HFF-Myc (cell line): ENCODE measurements at regions not wholly inside any gene's neighbourhood (a gene's known extent, or its start where the extent isn't known, plus 50 kb on each side); places are given as distances from the start of the nearest gene placed in this dataset.

ENCODE experiments used
- DNase-seq: peaks from one replicate; pipeline ENCODE4 v3.0.0-alpha.2; 2011; ENCODE audit warnings: low read depth; ENCODE audit errors: extremely low read depth
- H3K4me3 ChIP-seq: replicated peaks from 2 replicates; pipeline ENCODE4 v1.5.1; 2011; ENCODE audit warnings: low read depth, mild to moderate bottlenecking, control low read depth, low read length
- TF ChIP-seq, protein P1 (sequence below): IDR thresholded peaks from 2 replicates; pipeline ENCODE4 v1.5.1; 2012; ENCODE audit warnings: mild to moderate bottlenecking, low read depth, low read length, control low read depth; ENCODE audit errors: missing control alignments

GRCh38 chr1:94314222-94314858 lies 77.0 kb upstream of the ARHGAP29 start:
- TF ChIP-seq, protein P1, sequence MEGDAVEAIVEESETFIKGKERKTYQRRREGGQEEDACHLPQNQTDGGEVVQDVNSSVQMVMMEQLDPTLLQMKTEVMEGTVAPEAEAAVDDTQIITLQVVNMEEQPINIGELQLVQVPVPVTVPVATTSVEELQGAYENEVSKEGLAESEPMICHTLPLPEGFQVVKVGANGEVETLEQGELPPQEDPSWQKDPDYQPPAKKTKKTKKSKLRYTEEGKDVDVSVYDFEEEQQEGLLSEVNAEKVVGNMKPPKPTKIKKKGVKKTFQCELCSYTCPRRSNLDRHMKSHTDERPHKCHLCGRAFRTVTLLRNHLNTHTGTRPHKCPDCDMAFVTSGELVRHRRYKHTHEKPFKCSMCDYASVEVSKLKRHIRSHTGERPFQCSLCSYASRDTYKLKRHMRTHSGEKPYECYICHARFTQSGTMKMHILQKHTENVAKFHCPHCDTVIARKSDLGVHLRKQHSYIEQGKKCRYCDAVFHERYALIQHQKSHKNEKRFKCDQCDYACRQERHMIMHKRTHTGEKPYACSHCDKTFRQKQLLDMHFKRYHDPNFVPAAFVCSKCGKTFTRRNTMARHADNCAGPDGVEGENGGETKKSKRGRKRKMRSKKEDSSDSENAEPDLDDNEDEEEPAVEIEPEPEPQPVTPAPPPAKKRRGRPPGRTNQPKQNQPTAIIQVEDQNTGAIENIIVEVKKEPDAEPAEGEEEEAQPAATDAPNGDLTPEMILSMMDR, result no peak
- no peak overlapping the region for H3K4me3 ChIP-seq
- no peak for DNase-seq

GRCh38 chr1:94310570-94311270 lies 73.3 kb upstream of the ARHGAP29 start:
- H3K4me3 ChIP-seq, result no peak overlapping the region
- no peak for DNase-seq
- TF ChIP-seq, protein P1, result no peak

- no peak for DNase-seq
- no peak overlapping the region for H3K4me3 ChIP-seq
- TF ChIP-seq, protein P1, result no peak
These were observed 72.6 kb upstream of the ARHGAP29 start for GRCh38 chr1:94309829-94310569.

DNA sequence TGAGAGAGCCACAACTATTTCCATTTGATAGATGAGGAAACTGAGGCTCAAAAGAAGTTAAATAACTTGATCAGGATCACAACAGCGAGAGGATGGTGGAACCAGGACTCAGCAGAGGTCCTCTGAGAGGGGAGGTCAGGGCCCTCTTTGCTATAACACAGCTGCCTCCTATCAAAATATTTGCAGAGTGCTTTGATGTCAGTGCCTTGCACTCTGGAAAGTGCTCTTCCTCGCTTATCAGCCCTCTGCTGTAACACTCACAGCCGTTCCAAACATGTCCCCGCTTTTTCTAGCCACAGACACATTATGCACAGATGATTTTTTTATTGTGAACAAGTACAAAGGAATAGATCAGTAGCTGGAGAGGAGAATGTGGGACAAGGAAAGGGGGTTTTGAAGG lies 71.8 kb upstream of the ARHGAP29 start:
- TF ChIP-seq, protein P1, result no peak

DNA sequence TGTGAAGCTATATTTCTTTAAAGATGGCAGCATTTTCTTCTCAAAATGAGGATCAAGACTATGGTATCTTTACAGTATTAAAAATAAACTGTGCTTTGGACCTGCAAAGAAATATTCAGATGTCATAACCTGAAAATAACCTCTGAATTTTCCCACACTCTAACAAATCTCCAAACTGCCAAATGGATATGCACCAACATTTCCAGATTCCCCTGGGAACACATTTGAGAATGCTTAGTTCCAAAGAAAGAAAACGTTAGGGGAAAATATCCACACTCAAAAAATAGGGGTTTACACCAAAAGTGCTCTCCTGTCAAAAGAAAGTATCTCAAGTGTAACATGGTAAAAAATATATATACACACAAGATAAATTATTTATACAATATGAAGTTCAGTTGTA lies 69.1 kb upstream of the ARHGAP29 start:
- H3K4me3 ChIP-seq, result no peak overlapping the region
- no peak for DNase-seq
- TF ChIP-seq, protein P1, result no peak

More for the DNA sequence above, 71.8 kb upstream of the ARHGAP29 start:
- DNase-seq, result no peak
- H3K4me3 ChIP-seq, result no peak overlapping the region

DNA sequence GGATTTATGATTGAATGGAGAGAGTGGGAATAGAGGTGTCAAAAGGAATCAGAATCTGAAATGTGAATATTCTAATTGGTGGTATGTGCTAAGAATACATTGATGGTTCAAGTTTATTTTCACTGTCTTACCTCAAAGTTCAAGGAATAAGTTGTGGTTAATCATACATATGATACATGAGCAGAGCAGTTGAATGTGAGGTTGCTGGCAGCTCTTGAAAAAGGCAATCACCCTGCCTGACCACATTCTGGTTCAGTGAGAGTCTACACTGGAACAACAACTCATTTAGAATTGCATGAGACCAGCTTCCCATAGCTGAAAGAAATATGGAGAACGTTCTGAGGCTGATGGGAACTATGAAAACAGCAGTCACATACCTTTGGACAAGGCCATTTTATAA lies 68.3 kb upstream of the ARHGAP29 start:
- no peak for DNase-seq
- TF ChIP-seq, protein P1, result no peak
- no peak overlapping the region for H3K4me3 ChIP-seq
